HG02870 (cell line): ENCODE measurements at regions not wholly inside any gene's neighbourhood (a gene's known extent, or its start where the extent isn't known, plus 50 kb on each side); places are given as distances from the start of the nearest gene placed in this dataset.
"Not testable (repeated sequence)": the region's sequence is repeated elsewhere in the genome, so short reads cannot be mapped to it uniquely, and the experiment has no call there.

Experiments used
- ATAC-seq: cut with Tn5 transposase; IDR thresholded peaks from one replicate; pipeline ENCODE4 v1.9.1; 2021; ENCODE audit warnings: mild to moderate bottlenecking, moderate library complexity; ENCODE audit not compliant: unreplicated experiment

DNA sequence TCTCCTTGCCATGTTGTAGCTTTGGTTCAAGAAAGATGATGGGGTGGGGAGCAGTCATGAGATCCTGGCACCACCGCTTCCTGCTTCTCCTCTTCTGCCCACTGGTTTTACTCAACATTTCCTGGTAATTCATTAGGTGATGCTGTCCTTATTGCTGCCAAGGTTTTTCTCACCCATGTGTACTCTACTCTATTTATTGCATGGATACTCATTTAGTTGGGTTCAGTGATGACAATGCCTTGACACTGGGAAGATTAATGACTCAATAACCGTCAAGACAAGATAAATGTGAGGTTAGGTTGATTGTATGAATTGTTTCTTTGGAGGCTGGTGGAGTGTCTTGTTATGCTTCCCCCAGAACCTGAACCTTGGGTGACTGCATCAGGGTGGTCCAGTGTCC lies 484.2 kb downstream of the SIPA1L2 start:
- no peak for ATAC-seq

DNA sequence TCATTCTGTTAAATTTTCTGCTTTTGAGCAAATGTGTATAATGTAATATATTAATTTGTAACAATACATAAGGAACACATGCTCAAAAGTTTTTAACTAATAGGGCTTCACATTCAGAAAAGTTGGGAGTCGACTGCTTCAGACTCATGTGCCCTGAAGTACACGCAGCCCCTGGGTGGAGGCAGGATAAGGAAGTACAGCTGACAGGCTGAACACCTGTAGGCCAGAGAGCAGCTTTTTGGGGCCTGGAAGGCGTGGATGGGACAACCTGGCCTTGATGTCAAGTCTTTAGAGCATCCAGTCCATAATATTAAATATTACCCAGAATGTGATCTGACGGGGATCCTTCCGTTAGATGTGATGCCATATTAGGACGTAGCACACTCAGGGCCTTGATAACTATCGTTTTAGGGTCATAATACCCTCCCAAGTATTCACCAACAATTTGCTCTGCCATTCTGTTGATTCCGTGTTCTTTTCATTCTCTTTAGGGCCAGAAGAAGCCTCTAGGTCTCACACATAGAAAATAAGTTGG lies 485.2 kb downstream of the SIPA1L2 start:
- ATAC-seq = no peak

DNA sequence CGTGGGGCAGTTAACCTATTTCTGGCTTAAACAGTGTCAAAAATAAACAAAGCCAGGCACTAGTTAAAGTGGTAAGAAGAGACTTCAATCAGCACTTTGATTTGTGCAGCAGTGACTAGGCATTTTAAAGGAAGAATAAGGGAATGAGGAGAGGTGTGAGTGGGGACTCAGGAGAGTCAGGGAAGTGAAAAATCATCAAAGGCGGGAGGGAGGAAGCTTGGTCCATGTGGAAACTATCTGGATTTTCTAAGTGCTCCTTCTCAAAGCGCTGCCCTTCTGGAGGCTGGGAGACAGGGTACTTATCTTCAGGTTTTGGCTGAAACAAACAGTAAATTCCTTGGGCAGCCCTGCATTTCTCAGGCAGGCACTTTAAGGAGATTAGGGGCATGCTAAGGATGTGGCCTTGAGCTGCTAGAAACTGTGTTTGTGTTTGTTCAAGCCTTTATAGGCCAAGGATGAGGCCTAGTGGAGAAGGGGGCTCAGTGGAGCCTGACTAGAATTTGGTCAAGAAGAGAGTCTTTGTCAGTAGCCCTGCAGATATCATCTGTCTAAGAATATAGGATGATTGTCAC lies 486.5 kb downstream of the SIPA1L2 start:
- ATAC-seq = no peak

DNA sequence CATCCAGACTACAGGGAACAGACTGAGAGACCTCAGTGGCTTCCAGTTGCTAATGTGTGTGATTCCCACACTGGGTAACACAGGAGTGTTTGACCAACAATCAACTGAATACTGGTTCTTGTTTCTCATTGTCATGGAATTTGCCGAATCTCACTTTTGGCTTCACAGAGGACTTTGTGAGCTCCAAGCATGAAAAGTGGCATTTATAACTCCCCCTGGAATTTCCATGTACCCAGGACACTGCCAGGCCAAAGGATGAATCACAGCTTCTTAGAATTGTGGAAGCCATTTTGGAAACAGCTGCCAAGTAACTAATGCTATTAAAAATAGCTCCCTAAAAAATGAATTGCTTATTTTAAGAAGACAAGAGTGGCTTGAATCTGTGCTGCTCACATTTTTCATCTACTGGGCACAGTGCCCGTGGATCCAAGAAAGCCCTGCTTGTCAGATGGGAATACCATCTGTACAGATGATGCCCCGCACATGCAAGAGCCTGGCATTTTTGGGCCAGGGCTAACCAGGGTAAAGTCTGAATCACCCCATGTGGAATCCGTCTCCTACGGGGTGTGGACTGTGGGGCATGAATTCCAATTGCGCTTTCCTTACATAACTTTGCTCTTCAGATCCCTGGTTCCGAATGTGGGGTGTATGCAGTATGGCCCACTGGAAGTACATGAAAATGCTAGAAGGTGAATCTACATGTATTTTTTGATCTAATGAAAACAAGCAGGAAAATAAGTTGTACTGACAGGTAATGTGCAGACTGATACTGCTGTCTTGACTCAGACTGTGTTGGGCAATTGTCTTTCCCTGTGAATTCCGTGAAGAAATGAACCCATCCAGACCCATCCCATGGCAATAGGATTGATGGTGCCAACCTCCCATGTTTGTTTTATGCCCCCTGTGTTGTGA lies 487.3 kb downstream of the SIPA1L2 start:
- ATAC-seq = no peak

DNA sequence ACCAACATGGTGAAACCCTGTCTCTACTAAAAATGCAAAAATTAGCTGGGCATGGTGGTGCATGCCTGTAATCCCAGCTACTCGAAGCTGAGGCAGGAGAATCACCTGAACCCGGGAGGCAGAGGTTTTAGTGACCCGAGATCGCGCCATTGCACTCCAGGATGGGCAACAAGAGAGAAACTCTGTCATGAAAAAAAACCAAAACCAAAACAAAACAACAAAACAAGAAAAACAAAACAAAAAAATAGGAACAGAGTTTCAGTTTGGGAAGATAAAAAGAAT lies 488.8 kb downstream of the SIPA1L2 start:
- ATAC-seq = not testable (repeated sequence)

DNA sequence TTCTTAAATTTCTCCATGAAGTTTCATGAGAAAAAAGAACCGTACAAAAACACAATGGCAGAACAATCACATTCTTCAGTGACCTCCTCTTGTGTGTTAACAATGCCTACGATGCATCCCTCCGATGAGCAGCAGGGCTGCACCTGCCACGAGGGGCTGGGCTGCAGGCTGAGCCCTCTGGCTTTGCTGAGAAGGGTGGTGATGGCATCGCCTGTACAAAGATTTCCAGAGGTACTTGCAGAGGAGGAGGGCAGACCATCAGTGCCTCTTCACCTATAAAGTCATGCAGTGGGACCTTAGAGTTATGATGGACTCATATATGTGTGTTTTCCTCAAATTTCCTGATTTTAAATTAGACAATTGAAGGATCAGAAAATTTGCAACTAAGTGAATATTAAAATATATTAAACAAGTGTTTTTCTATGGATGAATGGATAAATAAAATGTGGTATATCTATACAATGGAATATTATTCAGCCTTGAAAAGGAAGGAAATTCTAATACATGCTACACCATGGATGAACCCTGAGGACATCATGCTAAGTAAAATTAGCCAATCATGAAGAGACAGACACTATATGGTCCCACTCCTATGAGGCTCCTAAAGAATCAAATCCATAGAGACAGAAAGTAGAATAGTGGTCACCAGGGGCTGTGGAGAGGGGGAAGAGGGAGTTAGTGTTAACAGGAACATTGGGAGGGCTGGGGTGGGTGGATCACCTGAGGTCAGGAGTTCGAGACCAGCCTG lies 489.3 kb downstream of the SIPA1L2 start:
- no peak for ATAC-seq

DNA sequence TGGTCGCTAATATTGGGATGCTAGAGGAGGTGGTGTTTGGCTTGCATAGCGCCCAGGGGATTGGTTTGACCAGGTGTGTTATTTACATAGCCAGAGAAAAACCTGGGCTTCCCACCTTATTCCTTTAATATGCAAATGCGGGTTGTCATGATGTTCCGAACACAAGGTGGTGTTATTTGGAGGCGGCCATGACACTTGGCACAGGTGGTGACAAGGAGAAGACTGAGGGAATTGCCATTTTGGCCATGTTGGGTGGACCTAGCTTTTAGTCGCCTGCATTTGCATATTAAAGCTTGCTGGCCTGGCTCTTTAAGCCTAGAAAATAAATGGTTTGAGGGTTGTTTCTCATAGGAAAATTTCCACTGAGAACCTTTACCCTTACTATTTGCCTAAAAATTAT lies 490.5 kb downstream of the SIPA1L2 start:
- no peak for ATAC-seq

DNA sequence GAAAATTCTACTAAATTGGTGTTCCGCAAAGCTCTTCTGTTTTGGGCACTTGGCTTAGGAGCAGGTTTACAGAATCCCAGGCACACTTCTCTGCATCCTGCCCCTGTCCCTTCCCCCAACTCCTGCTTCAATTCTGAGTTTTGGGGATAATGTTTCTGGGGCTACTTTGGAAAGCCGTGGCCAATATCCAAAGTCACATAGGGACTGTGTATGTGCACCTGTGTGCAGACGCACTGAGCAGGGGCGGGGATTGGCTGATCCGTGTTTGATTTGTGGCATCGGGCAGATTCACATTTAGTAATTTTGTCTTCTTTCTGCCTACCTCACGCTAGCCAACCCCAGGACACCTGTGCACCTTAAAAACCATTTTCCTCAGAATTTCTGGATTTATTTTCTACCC lies 491.9 kb downstream of the SIPA1L2 start:
- ATAC-seq = no peak

DNA sequence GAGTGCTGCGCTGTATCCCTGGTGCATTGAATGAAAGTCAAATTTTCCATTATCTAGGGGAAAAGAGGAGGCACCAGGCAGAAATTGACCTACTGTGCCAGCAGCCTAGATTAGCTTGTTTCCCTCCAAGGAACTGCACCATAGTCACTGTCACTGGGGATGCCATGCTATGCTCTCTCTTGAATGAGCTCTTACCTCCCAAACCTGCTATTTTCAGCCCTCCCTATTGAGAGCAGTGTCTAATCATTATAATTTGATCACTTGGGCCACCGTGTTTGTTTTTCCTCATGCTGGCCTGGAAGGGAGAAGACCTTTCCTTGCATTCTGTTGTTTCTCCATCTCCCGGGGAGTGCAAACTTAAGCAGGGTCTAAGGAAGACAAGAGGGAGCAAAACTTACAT lies 492.9 kb downstream of the SIPA1L2 start:
- no peak for ATAC-seq

DNA sequence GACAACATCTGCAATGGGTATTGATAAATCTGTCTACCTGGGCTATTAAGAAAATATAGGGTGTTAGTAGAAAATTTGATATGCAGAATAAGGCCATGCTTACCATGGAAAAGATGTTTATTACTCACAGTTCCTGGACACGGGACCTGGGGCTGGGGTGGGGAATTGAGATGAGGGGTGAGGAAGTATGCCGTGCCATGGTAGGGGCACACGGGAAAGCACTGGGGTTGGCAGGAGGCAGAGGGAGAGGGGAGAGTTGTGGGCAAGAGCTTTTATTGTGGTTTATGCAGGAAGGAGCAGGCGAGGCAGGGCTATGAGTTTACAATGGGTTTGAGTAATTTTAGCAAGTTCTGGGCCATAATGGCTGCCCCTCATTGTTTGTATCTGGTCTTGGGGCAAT lies 493.8 kb downstream of the SIPA1L2 start:
- no peak for ATAC-seq

DNA sequence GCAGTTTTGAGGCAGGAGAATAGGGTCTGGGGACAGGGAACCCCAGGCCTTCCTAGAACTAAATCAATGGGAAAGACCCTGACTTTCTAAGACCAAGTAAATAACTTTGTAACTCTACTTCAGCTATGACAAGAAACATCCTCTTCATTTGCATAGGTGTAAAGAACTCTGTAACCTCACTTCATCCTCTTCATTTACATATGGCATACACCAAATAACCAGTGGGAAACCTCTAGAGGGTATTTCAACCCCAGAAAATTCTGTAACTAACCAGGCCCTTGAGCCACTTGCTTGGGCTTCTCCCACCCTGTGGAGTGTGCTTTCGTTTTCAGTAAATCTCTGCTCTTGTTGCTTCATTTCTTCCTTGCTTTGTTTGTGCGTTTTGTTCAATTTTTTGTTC lies 495.6 kb downstream of the SIPA1L2 start:
- ATAC-seq = no peak

DNA sequence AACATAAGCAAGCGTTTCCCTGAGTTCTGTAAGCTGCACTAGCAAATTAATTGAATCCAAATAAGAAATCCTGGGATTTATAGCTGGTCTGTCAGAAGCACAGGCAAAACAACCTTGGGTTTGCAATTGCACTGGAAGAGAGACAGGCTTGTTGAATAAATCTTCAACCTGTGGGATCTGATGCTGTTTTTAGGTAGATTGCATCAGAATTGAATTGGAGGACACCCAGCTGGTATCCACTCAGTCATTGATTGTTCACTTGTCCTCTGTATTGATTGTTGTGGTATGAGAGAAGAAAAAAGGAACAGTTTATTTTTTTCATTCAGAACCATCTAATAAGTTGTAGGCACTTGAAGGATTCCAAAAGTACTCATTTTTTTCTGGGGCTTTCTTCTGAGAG lies 497.4 kb downstream of the SIPA1L2 start:
- ATAC-seq = no peak

DNA sequence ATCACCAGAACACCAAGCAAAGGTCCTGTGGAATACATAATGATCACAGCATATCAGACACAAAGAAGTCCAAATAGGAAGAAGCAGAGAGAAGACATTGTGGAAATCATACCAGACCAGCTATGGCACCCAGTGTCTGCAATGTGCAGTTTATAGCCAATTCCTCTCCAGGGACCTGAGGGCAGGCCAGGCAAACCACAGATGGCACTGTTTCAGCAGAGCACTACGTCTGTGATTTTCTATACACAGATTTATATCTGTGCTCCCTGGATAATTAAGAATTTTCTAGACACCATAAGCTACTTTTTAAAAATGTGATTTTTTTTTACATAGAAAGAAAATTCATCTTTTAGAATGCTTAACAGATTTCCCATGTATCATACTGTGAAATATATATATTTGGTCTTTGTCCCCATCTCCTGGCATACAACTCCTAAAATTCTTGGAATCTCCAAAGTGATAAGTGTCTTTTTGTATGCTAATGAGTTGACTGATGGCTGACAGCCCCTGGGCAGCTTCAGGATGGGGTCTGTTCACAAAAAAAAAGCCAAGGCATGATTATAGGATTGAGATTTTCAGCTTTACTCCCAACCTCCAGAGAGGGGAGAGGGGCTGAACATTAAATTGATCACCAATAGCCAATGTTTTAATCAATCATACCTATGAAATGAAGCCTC lies 498.1 kb downstream of the SIPA1L2 start:
- ATAC-seq = no peak

DNA sequence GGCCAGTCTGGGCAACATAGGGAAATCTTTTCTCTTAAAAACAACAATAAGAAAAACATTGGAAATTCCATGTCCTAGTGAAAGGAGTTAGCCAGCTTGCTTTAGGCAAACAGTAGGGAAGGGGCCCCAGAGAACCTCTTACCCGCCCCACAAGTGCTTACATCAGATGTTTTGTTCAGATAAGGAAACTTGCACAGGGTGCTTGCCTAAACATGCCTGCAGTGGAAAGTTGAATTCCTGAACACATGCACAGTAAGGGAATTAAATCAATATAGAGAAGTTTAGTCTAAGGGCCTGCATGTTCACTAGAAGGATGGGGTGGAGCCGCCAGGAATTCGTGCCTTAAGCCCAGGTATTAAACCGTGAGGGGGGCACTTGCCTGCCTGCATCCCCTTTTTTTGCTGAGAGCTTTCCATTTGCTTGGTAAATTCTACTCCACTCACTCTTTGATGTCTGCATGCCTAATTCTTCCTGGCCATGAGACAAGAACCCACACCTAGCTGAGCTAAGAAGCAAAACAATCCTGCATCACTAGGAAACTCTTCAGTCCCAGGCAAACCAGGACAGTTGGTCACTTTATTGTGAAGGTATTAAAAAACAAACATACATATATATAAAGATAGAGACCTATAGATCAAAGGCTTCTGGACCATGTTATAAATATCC lies 499.0 kb downstream of the SIPA1L2 start:
- no peak for ATAC-seq

DNA sequence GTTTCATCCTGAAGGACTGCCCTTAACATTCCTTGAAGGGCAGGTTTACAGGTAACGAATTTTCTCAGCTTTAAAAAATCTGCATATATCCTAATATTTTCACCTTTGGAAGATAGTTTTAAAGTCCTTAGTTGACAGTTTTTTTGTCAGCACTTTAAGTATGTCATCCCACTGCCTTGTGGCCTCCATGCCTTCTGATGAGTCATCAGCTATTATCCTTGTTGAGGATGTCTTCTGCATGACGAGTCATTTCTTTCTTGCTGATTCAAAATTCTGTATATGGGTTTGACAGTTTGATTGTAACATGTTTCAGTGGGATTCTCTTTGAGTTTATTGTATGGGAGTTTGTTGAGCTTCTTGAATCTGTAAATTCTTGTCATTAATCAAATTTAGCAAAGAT lies 500.6 kb downstream of the DISC1 start:
- no peak for ATAC-seq

DNA sequence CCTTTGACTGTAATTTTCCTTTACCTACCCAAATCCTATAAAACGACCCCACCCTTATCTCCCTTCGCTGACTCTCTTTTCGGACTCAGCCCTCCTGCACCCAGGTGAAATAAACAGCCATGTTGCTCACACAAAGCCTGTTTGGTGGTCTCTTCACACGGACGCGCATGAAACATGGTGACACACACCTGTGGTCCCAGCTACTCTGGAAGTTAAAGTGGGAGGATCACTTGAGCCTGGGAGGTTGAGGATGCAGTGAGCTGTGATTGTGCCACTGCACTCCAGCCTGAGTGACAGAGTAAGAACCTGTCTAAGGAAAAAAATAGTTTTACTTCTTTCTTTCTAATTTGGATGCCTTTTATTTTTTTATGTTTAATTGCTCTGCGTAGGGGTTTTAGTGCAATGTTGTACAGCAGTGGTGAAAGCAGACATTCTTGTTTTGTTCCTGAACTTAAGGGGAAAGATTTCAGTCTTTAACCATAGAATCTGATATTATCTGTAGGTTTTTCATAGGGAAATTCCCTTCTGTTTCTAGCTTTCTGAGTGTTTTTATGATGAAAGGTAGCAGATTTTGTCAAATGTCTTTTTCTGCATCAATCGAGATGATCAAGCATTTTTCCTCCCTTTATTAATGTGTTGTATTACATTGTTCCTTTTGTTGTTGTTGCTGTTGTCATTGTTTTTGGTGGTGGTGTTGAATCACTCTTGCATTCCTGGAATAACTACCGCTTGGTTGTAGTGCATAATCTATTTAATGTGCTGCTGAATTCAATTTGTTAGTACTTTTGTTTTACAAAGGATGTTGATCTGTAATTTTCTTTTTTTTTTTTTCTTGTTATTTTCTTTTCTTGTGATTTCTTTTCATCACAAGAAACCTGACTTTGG lies 497.4 kb downstream of the DISC1 start:
- no peak for ATAC-seq

DNA sequence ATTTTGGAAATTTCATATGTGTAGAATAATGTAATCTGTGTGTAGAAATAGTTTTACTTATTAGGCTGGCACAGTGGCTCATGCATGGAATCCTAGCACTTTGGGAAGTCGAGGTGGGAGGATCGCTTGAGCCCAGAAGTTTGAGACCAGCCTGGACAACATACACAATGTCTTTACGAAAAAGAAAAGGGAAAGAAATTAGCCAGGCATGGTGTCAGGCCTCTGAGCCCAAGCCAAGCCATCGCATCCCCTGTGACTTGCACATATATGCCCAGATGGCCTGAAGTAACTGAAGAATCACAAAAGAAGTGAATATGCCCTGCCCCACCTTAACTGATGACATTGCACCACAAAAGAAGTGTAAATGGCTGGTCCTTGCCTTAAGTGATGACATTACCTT lies 491.3 kb downstream of the DISC1 start:
- ATAC-seq = not testable (repeated sequence)

DNA sequence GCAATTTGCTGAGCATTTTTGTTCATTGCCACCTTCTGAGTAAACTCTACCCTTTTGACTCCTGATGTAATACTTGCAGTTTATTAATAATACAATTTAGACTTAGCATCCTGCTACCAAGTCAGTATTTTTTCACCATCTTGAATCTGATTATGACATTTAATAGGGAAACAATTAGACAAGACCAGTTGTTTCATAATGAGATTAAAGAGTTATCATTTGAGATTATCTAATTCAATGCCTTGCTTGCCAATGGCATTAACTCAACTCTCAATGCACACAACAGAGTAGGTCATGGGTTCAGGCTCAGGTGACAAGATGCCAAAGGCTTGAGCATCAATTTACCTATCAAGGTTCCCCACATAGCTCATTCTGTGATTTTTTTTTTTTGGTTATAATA lies 488.4 kb downstream of the DISC1 start:
- ATAC-seq = no peak

DNA sequence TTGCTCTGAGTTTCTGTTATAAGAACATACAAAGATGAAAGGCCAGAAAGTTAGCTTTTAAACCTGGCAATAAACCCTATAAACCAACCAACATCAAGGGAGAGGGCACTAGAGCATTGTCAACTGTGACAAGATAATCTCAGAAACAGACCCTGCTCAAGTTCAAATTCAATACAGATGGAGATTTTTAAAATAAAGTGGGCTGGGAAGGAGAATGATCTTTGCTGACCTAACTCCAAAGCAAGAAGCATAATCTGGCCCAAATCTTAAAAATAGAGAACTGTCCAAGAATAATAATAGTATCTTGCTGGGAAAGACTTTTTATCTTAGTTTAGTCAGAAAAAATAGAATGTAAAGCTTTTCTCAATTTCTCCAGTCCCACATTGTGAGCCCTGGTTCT lies 485.5 kb downstream of the DISC1 start:
- no peak for ATAC-seq

DNA sequence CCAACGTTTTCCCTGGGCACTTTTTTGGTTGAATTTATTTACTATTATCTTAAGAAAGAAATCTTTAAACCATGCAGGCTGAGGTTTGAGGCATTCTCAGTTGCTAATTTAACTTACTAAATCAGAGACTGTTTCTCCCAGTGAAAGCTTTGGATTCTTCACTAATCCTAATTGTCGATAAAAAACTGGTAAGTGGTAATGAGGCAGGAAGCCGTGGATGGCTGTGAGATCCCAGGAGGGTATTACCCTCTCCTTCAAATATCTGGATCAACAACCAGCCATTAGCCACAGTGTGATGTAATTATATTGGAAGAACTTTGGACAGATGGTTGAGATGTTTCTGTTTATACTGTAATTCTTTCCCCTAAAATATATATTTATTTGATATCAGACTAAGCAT lies 485.0 kb downstream of the DISC1 start:
- no peak for ATAC-seq
